ENCODE measurements at regions not wholly inside any gene's neighbourhood (a gene's known extent, or its start where the extent isn't known, plus 50 kb on each side); places are given as distances from the start of the nearest gene placed in this dataset.

GRCh38 chr4:104677116-104677515 lies 182.4 kb upstream of the CXXC4 start:
- DNase-seq = no peak

DNA sequence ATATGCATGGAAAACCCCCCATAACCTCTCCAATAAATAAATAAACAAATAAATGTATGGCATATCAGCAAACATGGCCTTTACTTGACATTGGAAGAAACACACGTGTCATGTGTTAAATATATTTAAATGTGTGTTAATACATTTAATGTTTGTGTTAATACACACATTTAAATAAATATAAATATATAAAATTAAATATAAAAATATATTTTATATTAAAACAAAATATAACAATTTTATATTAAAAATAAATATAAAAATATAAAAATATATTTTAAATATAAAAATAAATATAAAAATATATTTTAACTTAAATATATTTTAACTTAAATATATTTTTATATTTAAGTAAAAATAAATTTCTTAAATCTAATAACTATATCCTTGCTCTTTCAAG lies 187.6 kb upstream of the CXXC4 start:
- no peak for DNase-seq

DNA sequence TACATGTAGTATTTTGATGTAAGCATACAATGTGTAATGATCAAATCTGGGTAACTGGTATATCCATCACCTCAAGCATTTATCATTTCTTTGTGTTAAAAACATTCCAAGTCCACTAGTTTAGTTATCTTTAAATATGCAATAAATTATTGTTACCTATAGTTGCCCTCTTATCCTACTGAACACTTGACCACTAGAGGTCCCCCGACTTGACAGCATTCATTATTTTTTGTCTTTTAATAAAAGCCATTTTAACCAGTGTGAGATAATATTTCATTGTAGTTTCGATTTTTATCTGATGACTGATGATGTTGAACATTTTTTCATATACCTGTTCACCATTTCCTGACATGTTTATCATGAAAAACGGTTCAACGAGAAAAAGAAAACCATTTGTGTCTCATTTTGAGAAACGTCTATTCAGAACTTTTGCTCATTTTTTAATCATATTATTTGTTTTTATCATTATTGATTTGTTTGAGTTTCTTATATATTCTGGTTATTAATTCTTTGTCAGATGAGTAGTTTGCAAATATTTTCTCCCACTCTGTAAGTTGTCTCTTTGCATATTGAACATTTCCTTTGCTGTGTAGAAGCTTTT lies 199.0 kb upstream of the CXXC4 start:
- DNase-seq = no peak

- DNase-seq = no peak
Observed at GRCh38 chr4:104716584-104716983, 221.9 kb upstream of the CXXC4 start.

DNA sequence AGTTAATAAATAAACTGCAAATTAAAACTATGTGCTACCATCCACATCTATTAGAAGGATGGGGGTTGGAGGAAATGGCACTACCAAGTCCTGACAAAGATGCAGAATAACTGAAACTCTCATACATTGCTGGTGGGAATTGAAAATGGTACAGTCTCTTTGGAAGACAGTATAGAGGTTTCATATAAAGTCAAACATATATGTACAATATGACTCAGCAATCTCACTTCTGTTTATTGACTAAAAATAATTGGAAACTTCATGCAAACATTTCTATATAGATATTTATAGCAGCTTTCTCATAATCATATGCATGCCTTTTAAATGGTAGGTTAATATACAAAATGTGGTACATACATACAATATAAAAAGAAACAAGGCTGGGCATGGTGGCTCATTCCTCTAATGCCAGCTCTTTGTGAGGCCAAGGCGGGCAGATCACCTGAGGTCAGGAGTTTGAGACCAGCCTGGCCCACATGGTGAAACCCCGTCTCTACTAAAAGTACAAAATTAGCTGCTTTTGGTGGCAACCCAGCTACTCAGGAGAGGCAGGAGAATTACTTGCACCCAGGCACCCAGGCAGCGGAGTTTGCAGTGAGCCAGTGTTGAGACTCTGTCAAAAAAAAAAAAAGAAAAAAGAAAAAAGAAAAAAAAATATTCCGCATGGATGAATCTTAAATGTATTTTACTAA lies 225.0 kb upstream of the CXXC4 start:
- DNase-seq = no peak

- DNase-seq = no peak
Observed at GRCh38 chr4:104722467-104722866, 227.8 kb upstream of the CXXC4 start.

GRCh38 chr4:104726002-104726401 lies 231.3 kb upstream of the CXXC4 start:
- no peak for DNase-seq

DNA sequence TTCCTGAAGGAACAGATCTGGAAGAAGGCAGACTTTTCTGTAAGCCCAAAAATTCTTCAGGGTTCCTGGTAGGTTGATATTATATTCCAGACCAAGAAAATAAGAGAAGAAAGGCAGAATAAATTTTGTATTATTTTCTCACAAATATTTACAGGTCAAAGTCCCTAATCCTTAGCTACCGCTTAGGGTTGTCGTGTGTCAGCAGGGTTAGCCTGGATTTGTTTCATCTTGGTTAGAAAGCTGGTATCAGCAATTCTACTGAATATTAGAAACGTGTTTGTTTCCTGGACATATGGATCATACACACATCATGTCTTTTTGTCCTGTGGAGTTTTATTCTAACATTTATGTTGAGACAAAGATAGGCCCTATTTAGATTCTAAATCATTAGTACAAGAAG lies 232.9 kb upstream of the CXXC4 start:
- DNase-seq = no peak

DNA sequence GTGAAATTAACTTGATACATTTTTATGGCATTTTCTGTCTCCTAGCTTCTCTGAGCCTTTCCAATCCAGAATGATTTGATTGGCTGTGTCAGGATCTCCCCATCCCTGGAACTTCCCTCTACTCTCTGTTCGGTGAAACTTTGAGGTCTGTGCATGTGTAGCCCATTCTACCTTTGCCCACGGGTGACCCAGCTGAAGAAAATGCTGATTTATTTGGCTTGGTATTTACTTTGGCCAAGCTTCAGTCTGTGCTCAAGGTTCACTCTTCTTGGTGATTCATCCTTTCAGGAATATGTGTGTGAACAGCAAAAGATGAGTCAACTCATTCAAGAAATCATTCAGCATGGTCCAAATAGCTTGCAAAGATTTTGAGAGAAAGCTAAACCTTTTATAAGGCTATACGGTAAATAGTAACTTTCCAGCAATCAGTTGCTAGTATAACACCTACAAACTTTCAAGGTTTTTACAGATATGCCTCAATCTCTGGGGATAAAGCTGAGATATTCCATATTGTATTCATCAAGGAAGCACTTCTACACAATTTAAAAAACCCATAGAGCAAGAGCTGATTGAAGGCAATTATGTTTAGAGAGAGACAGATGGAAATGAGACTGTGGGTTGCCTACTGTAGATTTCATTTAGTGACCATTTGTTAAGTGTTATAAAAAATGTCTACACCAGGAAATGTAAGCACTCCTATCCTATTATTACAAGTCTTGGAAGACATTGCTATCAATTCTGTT lies 233.9 kb upstream of the CXXC4 start:
- no peak for DNase-seq

DNA sequence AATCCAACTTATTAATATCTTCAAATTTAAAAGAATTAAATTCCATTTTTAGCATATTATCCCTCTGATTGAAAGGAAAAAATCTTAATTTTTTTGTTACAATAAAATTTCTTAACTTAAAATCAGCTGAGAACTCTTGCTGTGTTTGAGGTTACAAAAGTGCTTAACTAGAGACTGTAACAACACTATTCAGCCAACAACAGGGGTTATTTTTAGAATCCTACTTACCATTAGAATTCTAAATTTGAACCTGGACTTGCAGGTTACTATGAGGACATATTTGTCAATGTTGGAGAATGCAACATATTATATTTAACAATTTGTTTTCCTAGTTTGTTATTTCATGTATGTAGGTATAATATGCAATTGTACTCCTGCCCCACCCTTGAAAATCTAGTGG lies 238.1 kb upstream of the CXXC4 start:
- no peak for DNase-seq

DNA sequence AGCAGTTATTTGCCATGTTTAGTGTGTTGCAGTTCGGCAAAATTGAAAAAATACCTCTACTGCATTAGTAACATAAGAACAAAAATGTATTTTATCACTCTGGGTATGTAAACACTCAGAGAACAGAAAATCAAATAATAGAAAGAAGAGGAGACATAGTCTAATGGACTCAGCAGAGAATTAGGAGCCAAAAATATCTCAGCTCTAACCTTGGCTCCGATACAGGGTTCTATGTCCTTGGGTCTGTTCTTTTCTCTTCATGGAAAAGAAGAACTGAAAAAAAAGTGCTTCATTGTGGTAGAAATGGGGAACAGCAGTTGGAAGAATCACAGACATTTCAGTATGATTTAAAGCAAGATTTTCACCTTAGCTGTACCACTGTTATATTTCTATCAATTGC lies 240.5 kb upstream of the CXXC4 start:
- no peak for DNase-seq

- DNase-seq = no peak
Observed at GRCh38 chr4:104740161-104740560, 245.5 kb upstream of the CXXC4 start.

DNA sequence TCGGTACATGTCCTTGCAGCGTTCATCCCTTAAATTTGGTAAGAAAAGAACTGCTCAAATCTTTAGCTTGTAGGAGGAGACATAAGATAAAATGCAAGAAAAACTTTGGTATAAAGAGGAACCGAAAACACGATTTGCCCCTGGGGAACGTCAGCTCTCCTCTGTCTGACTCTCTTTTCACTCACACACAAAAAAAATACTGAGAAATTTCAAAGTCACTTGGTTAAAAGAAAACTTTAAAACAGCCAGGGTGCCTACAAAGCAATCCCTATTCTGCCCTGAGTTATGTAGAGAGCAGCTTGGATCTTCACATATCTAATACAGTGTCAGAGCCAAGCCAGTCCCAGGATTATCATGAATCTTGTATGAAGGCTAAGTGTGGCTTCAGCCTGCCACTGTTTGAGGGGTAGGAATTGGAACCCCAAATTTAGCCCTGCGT lies 248.5 kb upstream of the CXXC4 start:
- DNase-seq = no peak

DNA sequence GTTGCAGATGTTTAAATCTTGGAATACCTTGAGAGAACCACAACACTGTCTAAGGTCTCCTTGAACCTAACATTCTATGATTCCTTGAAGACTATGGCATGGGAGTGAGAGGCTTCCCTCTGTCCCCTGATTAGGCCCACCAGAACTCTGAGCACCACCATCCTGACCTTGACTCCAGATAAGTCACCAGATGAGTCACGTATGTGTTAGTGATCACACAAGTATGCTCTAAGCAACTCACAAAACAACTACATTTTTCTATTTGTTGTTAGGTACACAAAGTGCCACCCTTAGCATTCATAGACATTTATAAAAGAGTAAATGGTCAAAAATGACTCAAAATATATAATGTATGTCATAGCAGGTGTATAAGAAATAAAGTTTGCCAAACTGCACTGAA lies 252.9 kb upstream of the CXXC4 start:
- no peak for DNase-seq

GRCh38 chr4:104749062-104749461 lies 254.4 kb upstream of the CXXC4 start:
- no peak for DNase-seq

DNA sequence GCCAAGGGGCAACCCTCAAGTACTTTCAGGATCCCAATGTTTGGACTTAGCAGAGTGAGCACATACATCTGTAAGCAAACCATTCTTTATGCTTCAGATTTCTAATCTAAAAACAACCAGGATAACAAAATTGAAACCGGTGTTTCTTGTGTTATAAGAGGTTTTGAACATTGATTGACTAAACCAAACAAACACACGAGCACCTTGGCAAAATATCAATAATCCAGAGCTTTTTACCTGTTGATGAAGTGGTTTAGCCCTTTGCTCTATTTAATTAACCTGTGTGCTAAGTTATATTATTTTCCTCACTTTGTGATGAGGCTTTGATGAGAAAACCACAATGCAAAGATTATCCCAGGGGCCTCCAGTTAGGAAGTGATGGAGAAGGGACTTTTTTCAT lies 255.3 kb upstream of the CXXC4 start:
- DNase-seq = no peak

DNA sequence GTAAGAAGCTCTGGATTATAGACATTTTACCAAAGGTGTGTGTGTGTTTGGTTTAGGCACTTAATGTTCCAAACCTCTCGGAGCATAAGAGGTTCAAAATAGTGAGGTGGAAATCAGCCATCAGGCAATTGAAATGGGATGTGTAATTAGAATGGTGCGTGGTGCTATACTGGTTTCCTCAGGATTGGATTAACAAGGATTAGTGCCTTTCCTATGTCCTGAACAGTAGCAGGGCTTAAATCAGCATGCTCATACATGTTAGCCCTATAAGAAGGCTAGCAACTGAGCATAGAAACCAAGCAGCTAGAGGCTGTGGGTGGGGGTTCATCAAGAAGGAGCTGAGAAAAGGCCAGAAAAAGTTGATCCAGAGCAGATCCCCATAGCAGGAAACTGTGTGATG lies 256.8 kb upstream of the CXXC4 start:
- DNase-seq = no peak

- DNase-seq = no peak
Observed at GRCh38 chr4:104752337-104752736, 257.6 kb upstream of the CXXC4 start.

GRCh38 chr4:104756837-104757236 lies 262.1 kb upstream of the CXXC4 start:
- no peak for DNase-seq

- DNase-seq = no peak
Observed at GRCh38 chr4:104758574-104758973, 263.9 kb upstream of the CXXC4 start.

DNA sequence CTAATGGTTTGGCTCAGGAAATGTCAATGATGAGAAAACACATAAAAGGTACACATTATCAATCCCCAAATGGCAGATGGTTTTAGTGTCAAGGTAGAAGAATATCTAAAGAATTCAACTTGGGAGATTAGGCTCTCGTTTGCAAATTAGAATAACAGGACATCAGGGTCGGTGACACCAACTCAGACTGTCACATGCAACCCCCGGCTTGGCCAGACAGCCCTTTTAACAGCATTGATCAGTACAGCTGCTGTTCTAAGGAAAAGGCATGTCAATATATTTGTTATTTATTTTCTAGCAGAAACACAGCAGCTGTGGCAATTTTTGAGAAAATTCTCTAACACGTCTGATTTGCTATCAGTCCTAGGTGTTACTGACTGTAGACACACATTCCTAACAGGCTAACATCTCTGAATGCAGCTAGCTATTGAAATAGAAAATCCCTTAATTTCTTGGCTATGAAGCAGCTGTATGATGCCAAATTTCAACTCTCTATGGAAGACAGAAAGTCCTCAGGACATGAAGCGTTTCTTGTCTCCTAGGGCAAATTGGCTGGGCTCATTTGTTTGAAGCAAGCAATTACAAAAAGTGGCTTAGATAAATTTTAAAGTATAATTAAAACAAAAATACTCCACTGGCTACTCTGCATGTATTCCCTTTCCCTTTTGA lies 269.0 kb upstream of the CXXC4 start:
- DNase-seq = no peak

GRCh38 chr4:104766676-104767075 lies 272.0 kb upstream of the CXXC4 start:
- no peak for DNase-seq

- no peak for DNase-seq
Observed at GRCh38 chr4:104772849-104773248, 278.2 kb upstream of the CXXC4 start.
